ENCODE measurements at regions not wholly inside any gene's neighbourhood (a gene's known extent, or its start where the extent isn't known, plus 50 kb on each side); places are given as distances from the start of the nearest gene placed in this dataset.

- TF ChIP-seq, protein P1, sequence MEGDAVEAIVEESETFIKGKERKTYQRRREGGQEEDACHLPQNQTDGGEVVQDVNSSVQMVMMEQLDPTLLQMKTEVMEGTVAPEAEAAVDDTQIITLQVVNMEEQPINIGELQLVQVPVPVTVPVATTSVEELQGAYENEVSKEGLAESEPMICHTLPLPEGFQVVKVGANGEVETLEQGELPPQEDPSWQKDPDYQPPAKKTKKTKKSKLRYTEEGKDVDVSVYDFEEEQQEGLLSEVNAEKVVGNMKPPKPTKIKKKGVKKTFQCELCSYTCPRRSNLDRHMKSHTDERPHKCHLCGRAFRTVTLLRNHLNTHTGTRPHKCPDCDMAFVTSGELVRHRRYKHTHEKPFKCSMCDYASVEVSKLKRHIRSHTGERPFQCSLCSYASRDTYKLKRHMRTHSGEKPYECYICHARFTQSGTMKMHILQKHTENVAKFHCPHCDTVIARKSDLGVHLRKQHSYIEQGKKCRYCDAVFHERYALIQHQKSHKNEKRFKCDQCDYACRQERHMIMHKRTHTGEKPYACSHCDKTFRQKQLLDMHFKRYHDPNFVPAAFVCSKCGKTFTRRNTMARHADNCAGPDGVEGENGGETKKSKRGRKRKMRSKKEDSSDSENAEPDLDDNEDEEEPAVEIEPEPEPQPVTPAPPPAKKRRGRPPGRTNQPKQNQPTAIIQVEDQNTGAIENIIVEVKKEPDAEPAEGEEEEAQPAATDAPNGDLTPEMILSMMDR (IDR thresholded peaks at IDR 0.05): no peak
- TF ChIP-seq POLR2A (IDR thresholded peaks at IDR 0.05; ENCODE audit: low read depth): no peak
- no peak for TF ChIP-seq POLR2AphosphoS5 (IDR thresholded peaks at IDR 0.05)
Measured at GRCh38 chr9:135213566-135213965, 126.1 kb downstream of the OLFM1 start.
